SK-N-SH treated with all-trans-retinoic acid at 6 μM for 48 hours (cell line): ENCODE measurements at regions not wholly inside any gene's neighbourhood (a gene's known extent, or its start where the extent isn't known, plus 50 kb on each side); places are given as distances from the start of the nearest gene placed in this dataset.

ENCODE experiments used
- CSDC2 ChIP-seq: fragments of 250-450 bp; sonication (Bioruptor Pico); IDR thresholded peaks from 2 replicates; pipeline ENCODE4 v1.5.0; 2020; ENCODE audit warnings: mild to moderate bottlenecking, moderate library complexity
- ISL1 ChIP-seq: fragments of 250-450 bp; sonication (Bioruptor Pico); IDR thresholded peaks from 2 replicates; pipeline ENCODE4 v2.1.2; 2022; ENCODE audit warnings: mild to moderate bottlenecking, moderate library complexity
- SNAI2 ChIP-seq: fragments of 250-450 bp; sonication (Bioruptor Pico); IDR thresholded peaks from 2 replicates; pipeline ENCODE4 v1.5.0; 2020; ENCODE audit warnings: mild to moderate bottlenecking, moderate library complexity
- TCF4 ChIP-seq: fragments of 250-450 bp; sonication (Bioruptor Pico); IDR thresholded peaks from 2 replicates; pipeline ENCODE4 v1.8.0; 2021; ENCODE audit warnings: mild to moderate bottlenecking, moderate library complexity, borderline replicate concordance
- TOX ChIP-seq: fragments of 250-450 bp; sonication (Bioruptor Pico); IDR thresholded peaks from 2 replicates; pipeline ENCODE4 v1.8.0; 2021; ENCODE audit warnings: mild to moderate bottlenecking, moderate library complexity, borderline replicate concordance
- ZC3H10 ChIP-seq: fragments of 250-450 bp; sonication (Bioruptor Pico); IDR thresholded peaks from 2 replicates; pipeline ENCODE4 v1.5.1; 2021; ENCODE audit warnings: mild to moderate bottlenecking, moderate library complexity
- ZFP3 ChIP-seq: fragments of 250-450 bp; sonication (Bioruptor Pico); IDR thresholded peaks from 2 replicates; pipeline ENCODE4 v1.5.0; 2020; ENCODE audit warnings: mild to moderate bottlenecking, moderate library complexity
- ZFP30 ChIP-seq: fragments of 450-650 bp; formaldehyde crosslinking; IDR thresholded peaks from 2 replicates; pipeline ENCODE4 v1.5.0; 2022; ENCODE audit warnings: mild to moderate bottlenecking, moderate library complexity
- TF ChIP-seq, protein P1 (sequence below): fragments of 250-450 bp; sonication (Bioruptor Pico); IDR thresholded peaks from 2 replicates; pipeline ENCODE4 v1.5.1; 2020; ENCODE audit warnings: low read depth, mild to moderate bottlenecking, moderate library complexity
- TF ChIP-seq, protein P2 (sequence below): fragments of 250-450 bp; sonication (Bioruptor Pico); IDR thresholded peaks from 2 replicates; pipeline ENCODE4 v1.8.0; 2021; ENCODE audit warnings: low read depth, mild to moderate bottlenecking, moderate library complexity, borderline replicate concordance
- TF ChIP-seq, protein P3 (sequence below): fragments of 250-450 bp; sonication (Bioruptor Pico); IDR thresholded peaks from 2 replicates; pipeline ENCODE4 v1.8.0; 2020; ENCODE audit warnings: mild to moderate bottlenecking, moderate library complexity, borderline replicate concordance
- TF ChIP-seq, protein P4 (sequence below): fragments of 250-450 bp; sonication (Bioruptor Pico); IDR thresholded peaks from 2 replicates; pipeline ENCODE4 v1.5.1; 2021; ENCODE audit warnings: mild to moderate bottlenecking, moderate library complexity

DNA sequence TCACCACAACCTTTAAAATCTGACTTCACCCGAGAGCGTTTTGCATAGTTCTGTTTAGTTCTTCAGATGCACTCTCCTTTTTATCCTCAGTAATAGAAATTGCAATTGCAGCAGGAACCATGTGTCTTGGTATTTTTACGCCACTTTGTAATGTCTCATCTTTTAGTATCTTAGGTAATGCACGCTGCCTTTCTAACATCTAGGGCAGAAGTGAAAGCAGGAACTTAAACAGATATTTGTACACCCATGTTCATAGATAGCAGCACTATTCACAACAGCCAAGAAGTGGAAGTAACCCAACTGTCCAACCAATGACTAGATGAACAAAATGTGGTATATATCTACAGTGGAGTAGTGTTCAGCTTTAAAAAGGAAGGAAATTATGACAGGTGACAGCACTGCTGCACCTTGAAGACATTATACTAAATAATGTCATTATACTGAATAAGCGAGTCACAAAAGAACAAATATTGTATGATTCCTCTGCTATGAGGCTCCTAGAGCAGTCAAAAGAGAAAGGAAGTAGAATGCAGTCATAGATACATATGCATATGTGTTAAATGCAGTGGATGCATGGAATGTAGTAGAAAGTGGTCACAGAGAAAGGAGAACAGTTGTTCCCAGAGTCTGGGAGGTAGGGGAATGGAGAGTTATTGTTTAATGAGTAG, 105.9 kb upstream of the GJB6 start:
- TF ChIP-seq TOX (CRISPR knock-in tag), result no peak
- TF ChIP-seq, protein P1, sequence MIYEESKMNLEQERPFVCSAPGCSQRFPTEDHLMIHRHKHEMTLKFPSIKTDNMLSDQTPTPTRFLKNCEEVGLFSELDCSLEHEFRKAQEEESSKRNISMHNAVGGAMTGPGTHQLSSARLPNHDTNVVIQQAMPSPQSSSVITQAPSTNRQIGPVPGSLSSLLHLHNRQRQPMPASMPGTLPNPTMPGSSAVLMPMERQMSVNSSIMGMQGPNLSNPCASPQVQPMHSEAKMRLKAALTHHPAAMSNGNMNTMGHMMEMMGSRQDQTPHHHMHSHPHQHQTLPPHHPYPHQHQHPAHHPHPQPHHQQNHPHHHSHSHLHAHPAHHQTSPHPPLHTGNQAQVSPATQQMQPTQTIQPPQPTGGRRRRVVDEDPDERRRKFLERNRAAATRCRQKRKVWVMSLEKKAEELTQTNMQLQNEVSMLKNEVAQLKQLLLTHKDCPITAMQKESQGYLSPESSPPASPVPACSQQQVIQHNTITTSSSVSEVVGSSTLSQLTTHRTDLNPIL, result no peak
- TF ChIP-seq, protein P2, sequence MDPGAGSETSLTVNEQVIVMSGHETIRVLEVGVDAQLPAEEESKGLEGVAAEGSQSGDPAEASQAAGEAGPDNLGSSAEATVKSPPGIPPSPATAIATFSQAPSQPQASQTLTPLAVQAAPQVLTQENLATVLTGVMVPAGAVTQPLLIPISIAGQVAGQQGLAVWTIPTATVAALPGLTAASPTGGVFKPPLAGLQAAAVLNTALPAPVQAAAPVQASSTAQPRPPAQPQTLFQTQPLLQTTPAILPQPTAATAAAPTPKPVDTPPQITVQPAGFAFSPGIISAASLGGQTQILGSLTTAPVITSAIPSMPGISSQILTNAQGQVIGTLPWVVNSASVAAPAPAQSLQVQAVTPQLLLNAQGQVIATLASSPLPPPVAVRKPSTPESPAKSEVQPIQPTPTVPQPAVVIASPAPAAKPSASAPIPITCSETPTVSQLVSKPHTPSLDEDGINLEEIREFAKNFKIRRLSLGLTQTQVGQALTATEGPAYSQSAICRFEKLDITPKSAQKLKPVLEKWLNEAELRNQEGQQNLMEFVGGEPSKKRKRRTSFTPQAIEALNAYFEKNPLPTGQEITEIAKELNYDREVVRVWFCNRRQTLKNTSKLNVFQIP (CRISPR knock-in tag), result no peak
- TF ChIP-seq, protein P3, sequence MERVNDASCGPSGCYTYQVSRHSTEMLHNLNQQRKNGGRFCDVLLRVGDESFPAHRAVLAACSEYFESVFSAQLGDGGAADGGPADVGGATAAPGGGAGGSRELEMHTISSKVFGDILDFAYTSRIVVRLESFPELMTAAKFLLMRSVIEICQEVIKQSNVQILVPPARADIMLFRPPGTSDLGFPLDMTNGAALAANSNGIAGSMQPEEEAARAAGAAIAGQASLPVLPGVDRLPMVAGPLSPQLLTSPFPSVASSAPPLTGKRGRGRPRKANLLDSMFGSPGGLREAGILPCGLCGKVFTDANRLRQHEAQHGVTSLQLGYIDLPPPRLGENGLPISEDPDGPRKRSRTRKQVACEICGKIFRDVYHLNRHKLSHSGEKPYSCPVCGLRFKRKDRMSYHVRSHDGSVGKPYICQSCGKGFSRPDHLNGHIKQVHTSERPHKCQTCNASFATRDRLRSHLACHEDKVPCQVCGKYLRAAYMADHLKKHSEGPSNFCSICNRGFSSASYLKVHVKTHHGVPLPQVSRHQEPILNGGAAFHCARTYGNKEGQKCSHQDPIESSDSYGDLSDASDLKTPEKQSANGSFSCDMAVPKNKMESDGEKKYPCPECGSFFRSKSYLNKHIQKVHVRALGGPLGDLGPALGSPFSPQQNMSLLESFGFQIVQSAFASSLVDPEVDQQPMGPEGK (CRISPR knock-in tag), result no peak
- no peak for TF ChIP-seq ZC3H10
- TF ChIP-seq SNAI2, result no peak
- no peak for TF ChIP-seq ZFP30 (CRISPR knock-in tag)
- no peak for TF ChIP-seq ZFP3
- TF ChIP-seq, protein P4, sequence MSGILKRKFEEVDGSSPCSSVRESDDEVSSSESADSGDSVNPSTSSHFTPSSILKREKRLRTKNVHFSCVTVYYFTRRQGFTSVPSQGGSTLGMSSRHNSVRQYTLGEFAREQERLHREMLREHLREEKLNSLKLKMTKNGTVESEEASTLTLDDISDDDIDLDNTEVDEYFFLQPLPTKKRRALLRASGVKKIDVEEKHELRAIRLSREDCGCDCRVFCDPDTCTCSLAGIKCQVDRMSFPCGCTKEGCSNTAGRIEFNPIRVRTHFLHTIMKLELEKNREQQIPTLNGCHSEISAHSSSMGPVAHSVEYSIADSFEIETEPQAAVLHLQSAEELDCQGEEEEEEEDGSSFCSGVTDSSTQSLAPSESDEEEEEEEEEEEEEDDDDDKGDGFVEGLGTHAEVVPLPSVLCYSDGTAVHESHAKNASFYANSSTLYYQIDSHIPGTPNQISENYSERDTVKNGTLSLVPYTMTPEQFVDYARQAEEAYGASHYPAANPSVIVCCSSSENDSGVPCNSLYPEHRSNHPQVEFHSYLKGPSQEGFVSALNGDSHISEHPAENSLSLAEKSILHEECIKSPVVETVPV (CRISPR knock-in tag), result no peak
- no peak for TF ChIP-seq CSDC2 (CRISPR knock-in tag)
- no peak for TF ChIP-seq TCF4
- TF ChIP-seq ISL1, result no peak
